ENCODE measurements at regions not wholly inside any gene's neighbourhood (a gene's known extent, or its start where the extent isn't known, plus 50 kb on each side); places are given as distances from the start of the nearest gene placed in this dataset.

GRCh38 chr21:16594191-16594590, 864.4 kb downstream of the USP25 start:
- TF ChIP-seq CTCF (IDR thresholded peaks at IDR 0.05): no peak
- no peak for TF ChIP-seq POLR2AphosphoS5 (IDR thresholded peaks at IDR 0.05)
- TF ChIP-seq EP300 (IDR thresholded peaks at IDR 0.05): no peak
- no peak for TF ChIP-seq POLR2A (IDR thresholded peaks at IDR 0.05)

Data from suprapubic skin (tissue), 4 donors.